ENCODE measurements at regions not wholly inside any gene's neighbourhood (a gene's known extent, or its start where the extent isn't known, plus 50 kb on each side); places are given as distances from the start of the nearest gene placed in this dataset.

DNA sequence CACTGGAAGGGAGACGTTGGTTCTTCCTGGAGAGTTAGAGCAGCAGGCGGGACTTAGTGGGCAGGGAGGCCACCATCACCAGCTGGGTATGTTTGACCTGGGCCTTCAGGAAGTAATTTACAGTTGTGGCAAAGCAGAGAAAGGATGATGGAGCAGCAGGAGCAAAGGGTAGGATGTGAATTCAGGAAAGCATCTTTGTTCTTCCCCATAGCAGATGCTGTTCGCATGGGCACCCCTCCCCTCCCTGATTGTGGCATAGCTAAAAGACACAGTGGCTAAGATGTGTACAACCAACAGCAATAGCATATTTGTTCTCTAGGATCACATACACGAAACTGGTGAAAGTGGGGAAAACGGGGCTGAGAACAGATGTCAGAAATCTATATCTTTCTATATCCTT lies 56.3 kb upstream of the ITPRID1 start:
- H3K9me3 ChIP-seq (ENCODE audit: low read length): no peaks in the 10 kb centered on the region
- Mint-ChIP-seq H3K27ac (no peak overlapping the region), H3K4me1 (no peaks in the 10 kb centered on the region), H3K27me3 (no peaks in the 10 kb centered on the region), H3K36me3 (no peaks in the 10 kb centered on the region), H3K4me3 (no peak overlapping the region), H3K9me3 (peaks cover 1 to 9% (median 3%) of the 10 kb centered on the region in 5 donors)
- ChIA-PET CTCF (no interaction called here), POLR2A (no interaction called here)
- no peaks in the 10 kb centered on the region for H3K36me3 ChIP-seq (ENCODE audit: insufficient read depth, low read length)
- no peaks in the 10 kb centered on the region for H3K4me1 ChIP-seq (ENCODE audit: insufficient read depth, low read length)
- H3K4me3 ChIP-seq (ENCODE audit: low read length): no peak overlapping the region
- no peak for DNase-seq
- no peak overlapping the region for H3K27ac ChIP-seq (ENCODE audit: low read depth, low read length)
- H3K27me3 ChIP-seq (ENCODE audit: insufficient read depth, low read length, poor library complexity, severe bottlenecking): no peaks in the 10 kb centered on the region

DNA sequence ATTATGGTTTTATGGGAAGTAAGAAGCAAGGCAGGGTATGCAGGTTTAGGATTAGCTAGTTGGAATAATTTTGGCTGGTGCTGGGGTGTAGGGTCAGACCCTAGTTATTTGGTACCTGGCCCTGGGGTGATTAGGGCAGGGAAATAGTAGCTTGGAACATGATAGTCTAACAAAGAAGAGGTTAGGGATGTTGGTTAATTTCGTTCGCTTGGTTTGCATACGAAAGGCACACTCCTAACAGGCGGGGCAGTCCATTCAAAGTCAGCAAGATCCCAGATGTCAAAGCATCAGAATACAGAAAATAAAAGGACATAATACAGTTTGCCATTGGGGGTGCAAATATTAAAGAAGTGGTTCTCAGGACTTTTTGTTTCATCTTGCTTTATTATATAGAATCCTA lies 55.7 kb upstream of the ITPRID1 start:
- ChIA-PET CTCF (no interaction called here), POLR2A (no interaction called here)
- Mint-ChIP-seq H3K27me3 (no peaks in the 10 kb centered on the region), H3K4me3 (no peak overlapping the region), H3K27ac (no peak overlapping the region), H3K9me3 (peaks cover 1 to 13% (median 3%) of the 10 kb centered on the region in 5 donors), H3K4me1 (no peaks in the 10 kb centered on the region), H3K36me3 (no peaks in the 10 kb centered on the region)
- no peak overlapping the region for H3K4me3 ChIP-seq (ENCODE audit: low read length)
- no peak overlapping the region for H3K27ac ChIP-seq (ENCODE audit: low read depth, low read length)
- H3K9me3 ChIP-seq (ENCODE audit: low read length): no peaks in the 10 kb centered on the region
- no peak for DNase-seq
- no peaks in the 10 kb centered on the region for H3K27me3 ChIP-seq (ENCODE audit: insufficient read depth, low read length, poor library complexity, severe bottlenecking)
- no peaks in the 10 kb centered on the region for H3K36me3 ChIP-seq (ENCODE audit: insufficient read depth, low read length)
- H3K4me1 ChIP-seq (ENCODE audit: insufficient read depth, low read length): no peaks in the 10 kb centered on the region

DNA sequence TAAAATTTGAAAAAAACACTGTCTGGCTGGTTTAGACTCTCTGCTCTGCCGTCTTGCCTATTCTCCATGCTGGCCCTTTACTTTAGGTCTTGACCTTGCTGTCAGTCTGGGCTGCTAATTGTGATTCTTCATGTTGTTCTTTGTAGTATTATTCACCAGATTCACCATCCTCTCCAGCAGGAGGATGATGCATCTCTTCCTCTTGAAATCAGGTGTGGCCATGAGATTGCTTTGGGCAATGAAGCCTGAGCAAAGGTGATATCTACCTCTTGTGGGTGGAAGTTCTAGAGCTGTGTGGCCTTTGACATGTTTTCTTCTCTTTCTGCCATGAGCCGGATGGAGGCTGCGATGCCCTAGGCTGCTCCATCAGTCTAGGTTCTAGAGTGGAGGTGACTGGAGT lies 51.3 kb upstream of the ITPRID1 start:
- Mint-ChIP-seq H3K9me3 (peaks cover 0 to 17% (median 4%) of the 10 kb centered on the region in 5 donors), H3K4me1 (no peaks in the 10 kb centered on the region), H3K27ac (peak overlapping the region in 1 of 8 donors; percentile 91), H3K27me3 (no peaks in the 10 kb centered on the region), H3K36me3 (no peaks in the 10 kb centered on the region), H3K4me3 (no peak overlapping the region)
- POLR2A ChIA-PET: no interaction called here
- H3K36me3 ChIP-seq (ENCODE audit: insufficient read depth, low read length): no peaks in the 10 kb centered on the region
- no peaks in the 10 kb centered on the region for H3K27me3 ChIP-seq (ENCODE audit: insufficient read depth, low read length, poor library complexity, severe bottlenecking)
- no peak for DNase-seq
- H3K27ac ChIP-seq (ENCODE audit: low read depth, low read length): no peak overlapping the region
- no peak overlapping the region for H3K4me3 ChIP-seq (ENCODE audit: low read length)
- no peaks in the 10 kb centered on the region for H3K9me3 ChIP-seq (ENCODE audit: low read length)
- CTCF ChIA-PET: no interaction called here
- H3K4me1 ChIP-seq (ENCODE audit: insufficient read depth, low read length): no peaks in the 10 kb centered on the region
